Cardiac fibroblast (primary cell): ENCODE measurements at regions not wholly inside any gene's neighbourhood (a gene's known extent, or its start where the extent isn't known, plus 50 kb on each side); places are given as distances from the start of the nearest gene placed in this dataset.
A peak's percentile ranks its signal among the peaks of the same experiment; 100 is the strongest.

ENCODE experiments used
- DNase-seq, 2 donors: peaks; one replicate each; pipeline versions ENCODE4 v3.0.0 to v3.0.0-alpha.2; 2010; ENCODE audit warnings: low read depth in 2 of 2
- H3K4me3 ChIP-seq, 2 donors: replicated peaks in 1 of 2; 1 replicate in 1 of 2; 2 replicates in 1 of 2; pipeline ENCODE4 v1.5.1; 2011; ENCODE audit warnings: low read depth in 2 of 2, low read length in 2 of 2, mild to moderate bottlenecking in 2 of 2, moderate library complexity in 1 of 2
- CTCF ChIP-seq: IDR thresholded peaks from one replicate; pipeline ENCODE4 v1.5.1; 2011; ENCODE audit warnings: low read depth, mild to moderate bottlenecking, low read length, inconsistent platforms

- no peak for TF ChIP-seq CTCF
- no peak for DNase-seq
- H3K4me3 ChIP-seq, result no peak overlapping the region
Observed at GRCh38 chr12:91278126-91278525, 95.5 kb upstream of the DCN start.

GRCh38 chr12:91276509-91276908 is 93.9 kb upstream of the DCN start:
- no peak for TF ChIP-seq CTCF
- DNase-seq, result no peak
- no peak overlapping the region for H3K4me3 ChIP-seq

DNA sequence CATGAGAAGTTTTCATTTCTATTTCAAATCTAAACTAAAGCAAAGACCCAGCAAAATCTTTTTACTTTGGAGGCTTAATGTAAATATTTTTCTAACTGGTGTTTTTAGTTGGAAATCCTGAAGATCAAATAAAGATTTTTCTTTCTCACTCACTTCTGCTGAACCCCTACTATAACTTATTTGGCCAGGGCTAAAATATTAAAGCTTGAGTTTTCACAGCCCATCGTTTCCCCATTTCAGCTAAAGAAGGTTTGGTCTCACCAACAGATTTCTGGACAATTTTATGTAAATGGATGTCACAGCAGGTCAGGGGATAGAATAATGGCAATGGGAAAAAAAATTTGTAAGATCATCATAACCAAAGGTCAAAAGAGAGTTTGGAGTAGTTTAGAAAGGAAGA is 92.7 kb upstream of the DCN start:
- no peak for DNase-seq
- no peak for TF ChIP-seq CTCF
- H3K4me3 ChIP-seq, result no peak overlapping the region

DNA sequence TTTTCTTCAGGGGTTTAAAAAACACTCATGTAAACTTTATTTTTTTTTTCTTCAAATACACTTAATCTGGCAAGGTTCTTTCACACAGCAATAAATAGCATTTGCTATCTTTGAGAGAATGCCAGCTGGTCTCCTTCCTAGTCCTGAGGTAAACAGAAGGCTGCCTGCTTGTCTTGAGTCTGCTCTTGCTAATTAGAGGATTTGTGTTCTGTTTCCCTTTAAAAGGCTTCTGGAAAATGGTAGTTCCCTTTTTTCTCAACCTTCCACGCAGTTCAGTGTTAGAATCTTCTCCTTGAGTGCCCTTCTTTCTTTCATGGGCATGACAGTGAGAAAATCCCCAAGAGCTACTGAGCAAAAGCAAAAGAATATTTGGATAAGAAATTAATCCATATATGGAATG is 92.3 kb upstream of the DCN start:
- no peak for TF ChIP-seq CTCF
- peak; percentile 39 to 88 for DNase-seq
- no peak overlapping the region for H3K4me3 ChIP-seq

- no peak overlapping the region for H3K4me3 ChIP-seq
- no peak for TF ChIP-seq CTCF
- peak in 1 of 2 donors; percentile 35 for DNase-seq
Observed at GRCh38 chr12:91273560-91273959, 90.9 kb upstream of the DCN start.

DNA sequence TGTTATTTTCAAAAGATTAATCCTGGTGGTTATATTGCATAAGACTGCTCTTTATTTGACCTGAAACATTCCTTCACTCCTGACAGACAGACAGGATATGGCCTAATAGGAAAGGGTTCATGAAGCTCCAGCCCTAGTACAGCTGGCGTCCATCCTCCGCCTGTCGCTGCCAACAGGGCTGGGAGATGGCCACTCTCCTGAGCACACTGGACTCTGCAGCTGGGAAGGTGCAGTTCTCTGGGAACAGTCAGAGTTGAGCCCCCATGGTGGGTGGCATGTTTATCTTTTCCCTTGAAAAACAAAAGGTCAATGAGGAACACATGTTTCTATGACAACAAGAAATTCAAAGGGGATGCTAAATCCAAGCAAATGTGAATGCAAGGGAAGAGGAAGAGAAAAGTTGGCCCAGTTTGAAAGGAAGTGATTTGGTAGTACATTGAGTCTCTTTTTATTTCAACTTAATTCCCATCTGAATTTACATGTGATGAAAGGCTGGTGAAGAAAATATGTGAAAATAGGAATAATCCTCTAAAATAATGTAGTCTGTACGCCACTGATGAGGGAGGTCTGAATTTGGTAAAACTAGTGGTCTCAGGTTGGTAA is 89.9 kb upstream of the DCN start:
- TF ChIP-seq CTCF, result no peak
- peak; percentile 44 to 91 for DNase-seq
- no peak overlapping the region for H3K4me3 ChIP-seq

DNA sequence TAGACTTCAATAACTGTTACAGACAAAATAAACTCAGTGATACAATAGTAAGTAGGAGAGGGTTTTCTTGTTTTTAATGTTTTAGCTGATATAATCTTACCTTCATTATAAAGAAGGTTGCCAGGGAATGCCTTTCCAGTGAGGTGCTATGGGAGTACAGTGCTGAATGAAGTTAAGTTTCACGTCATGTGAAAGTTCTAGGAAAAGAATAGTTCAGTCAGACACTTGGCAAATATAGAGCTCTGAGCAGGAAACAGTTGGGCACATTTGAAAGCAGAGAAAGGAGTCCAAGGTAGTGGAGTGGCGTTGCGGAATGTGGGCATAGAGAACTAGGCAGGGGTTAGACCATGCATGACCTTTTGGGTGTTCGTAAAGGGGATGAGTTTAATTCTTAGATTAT is 88.6 kb upstream of the DCN start:
- no peak overlapping the region for H3K4me3 ChIP-seq
- TF ChIP-seq CTCF, result no peak
- peak in 1 of 2 donors; percentile 24 for DNase-seq
